PC-3 (cell line): ENCODE measurements at regions not wholly inside any gene's neighbourhood (a gene's known extent, or its start where the extent isn't known, plus 50 kb on each side); places are given as distances from the start of the nearest gene placed in this dataset.

Experiments used
- EZH2 ChIP-seq: fragments of 300-600 bp; sonication (generic); IDR thresholded peaks from one replicate; pipeline ENCODE4 v1.6.1; 2017; ENCODE audit warnings: antibody characterized with exemption, mild to moderate bottlenecking, low read length; ENCODE audit not compliant: unreplicated experiment
- TF ChIP-seq, protein P1 (sequence below): fragments of 300-600 bp; sonication (generic); conservative IDR thresholded peaks from 2 replicates; pipeline ENCODE4 v1.5.1; 2017; ENCODE audit warnings: antibody characterized with exemption, low read depth, mild to moderate bottlenecking, low read length

DNA sequence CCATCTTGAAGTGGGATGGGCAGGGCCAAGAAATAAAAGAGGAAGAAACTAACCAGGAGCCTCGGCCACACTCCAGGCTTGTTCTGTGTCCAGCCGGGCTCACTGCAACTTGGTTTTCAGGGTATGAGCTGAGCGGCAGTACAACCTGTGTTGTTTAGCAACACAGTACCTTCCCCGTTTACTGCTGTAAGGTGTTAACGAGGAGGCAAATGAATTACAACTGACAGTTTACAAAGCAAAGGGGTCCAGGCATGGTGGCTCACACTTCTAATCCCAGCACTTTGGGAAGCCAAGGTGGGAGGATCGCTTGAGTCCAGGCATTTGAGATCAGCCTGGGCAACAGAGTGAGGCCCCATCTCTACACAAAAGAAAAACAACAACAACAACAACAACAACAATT is 481.3 kb upstream of the SULF2 start:
- TF ChIP-seq, protein P1, sequence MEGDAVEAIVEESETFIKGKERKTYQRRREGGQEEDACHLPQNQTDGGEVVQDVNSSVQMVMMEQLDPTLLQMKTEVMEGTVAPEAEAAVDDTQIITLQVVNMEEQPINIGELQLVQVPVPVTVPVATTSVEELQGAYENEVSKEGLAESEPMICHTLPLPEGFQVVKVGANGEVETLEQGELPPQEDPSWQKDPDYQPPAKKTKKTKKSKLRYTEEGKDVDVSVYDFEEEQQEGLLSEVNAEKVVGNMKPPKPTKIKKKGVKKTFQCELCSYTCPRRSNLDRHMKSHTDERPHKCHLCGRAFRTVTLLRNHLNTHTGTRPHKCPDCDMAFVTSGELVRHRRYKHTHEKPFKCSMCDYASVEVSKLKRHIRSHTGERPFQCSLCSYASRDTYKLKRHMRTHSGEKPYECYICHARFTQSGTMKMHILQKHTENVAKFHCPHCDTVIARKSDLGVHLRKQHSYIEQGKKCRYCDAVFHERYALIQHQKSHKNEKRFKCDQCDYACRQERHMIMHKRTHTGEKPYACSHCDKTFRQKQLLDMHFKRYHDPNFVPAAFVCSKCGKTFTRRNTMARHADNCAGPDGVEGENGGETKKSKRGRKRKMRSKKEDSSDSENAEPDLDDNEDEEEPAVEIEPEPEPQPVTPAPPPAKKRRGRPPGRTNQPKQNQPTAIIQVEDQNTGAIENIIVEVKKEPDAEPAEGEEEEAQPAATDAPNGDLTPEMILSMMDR, result no peak
- no peak for TF ChIP-seq EZH2
